NCI-H1436 treated with DMSO at 0.1 percent for 48 hours (cell line): ENCODE measurements at regions not wholly inside any gene's neighbourhood (a gene's known extent, or its start where the extent isn't known, plus 50 kb on each side); places are given as distances from the start of the nearest gene placed in this dataset.
"Not testable (repeated sequence)": the region's sequence is repeated elsewhere in the genome, so short reads cannot be mapped to it uniquely, and the experiment has no call there.

Experiments
- DNase-seq: peaks from one replicate; lab custom pipeline; 2025; lab: John Stamatoyannopoulos, UW

DNA sequence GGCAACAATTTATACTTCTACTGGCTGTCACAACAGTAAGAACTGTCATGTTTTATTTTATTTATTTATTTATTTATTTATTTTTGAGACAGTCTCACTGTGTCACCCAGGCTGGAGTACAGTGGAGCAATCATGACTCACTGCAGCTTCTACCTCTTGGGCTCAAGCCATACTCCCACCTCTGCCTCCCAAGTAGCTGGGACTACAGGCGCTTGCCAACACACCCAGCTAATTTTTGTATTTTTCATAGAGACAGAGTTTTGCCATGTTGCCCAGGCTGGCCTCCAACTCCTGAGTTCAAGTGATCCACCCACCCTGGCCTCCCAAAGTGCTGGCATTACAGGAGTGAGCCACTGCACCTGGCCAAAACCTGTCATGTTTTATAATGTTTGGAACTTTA lies 255.1 kb upstream of the DUSP10 start:
- not testable (repeated sequence) for DNase-seq

DNA sequence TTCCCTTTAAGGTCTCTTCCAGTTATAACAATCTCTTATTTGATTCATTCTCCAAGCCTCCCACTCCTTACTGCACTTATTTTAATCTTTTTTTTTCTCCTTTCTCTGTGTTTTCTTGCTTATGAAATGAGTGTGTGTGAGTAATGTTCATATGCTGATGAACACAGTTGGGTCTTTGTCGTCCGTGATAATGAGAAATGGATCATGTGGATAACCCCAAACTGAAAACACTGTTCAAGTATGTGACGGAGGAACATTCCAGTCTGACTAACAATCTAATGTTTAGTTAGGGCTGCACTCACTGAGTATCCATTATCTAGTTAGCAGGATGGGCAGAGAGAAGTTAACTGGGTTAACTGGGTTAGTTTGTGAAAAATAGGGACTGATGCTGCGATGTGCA lies 253.1 kb upstream of the DUSP10 start:
- no peak for DNase-seq

DNA sequence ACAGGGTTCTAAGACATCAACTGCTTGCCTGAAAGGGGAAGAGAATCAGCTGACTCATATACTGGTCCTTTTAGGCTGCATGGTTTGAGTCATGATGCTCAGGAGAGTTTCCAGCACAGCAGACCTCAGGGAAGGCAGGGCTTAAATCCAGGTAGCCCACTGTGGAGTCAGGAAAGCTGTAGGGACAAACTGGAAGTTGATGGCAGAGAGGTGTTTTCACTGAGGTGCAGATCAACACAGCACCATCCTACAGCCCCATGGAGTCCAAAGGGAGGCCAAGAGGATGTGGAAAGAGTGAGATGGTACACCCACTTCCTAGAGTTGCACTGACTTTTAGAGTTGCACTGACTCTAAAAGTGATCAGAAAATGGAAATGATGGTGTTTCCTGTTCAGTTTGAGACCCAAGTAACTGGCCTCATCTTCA lies 252.4 kb upstream of the DUSP10 start:
- DNase-seq, result no peak

DNA sequence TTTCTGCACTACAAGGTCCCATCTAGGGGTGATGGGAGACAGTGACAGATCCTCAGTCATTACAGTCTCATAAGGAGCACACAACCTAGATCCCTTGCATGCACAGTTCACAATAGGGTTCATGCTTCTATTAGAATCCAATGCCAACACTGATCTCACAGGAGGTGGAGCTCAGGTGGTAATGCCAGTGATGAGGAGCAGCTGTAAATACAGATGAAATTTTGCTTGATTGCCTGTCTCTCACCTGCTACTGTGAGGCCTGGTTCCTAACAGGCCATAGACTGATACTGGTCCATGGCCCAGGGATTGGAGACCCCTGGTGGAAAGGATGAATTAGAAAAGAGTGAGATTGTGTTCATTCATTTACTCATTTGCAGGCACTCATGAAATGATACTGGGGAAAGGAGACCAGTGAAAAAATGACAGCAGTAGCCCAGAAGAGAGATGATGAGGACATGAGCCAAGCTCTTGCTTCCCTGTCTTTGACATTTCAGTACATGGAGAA lies 251.6 kb upstream of the DUSP10 start:
- DNase-seq, result no peak

DNA sequence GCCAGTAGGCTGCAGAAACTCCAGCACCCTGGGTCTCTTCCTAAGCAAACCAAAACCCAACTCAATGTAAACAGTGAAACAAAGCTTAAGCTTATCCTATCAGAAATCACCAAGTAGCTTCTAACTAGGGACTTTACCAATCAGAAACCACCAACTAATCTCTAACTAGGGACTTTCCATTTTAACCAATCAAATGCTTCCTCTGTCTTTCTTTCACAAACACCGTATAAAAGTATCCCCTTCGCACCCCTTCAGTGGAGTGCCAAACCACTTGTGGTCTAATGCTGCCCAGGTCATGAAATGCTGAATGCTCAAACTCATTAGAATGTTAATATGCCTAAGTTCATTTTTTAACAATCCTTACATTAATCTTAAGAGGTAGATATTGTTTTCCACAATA lies 250.5 kb upstream of the DUSP10 start:
- no peak for DNase-seq

DNA sequence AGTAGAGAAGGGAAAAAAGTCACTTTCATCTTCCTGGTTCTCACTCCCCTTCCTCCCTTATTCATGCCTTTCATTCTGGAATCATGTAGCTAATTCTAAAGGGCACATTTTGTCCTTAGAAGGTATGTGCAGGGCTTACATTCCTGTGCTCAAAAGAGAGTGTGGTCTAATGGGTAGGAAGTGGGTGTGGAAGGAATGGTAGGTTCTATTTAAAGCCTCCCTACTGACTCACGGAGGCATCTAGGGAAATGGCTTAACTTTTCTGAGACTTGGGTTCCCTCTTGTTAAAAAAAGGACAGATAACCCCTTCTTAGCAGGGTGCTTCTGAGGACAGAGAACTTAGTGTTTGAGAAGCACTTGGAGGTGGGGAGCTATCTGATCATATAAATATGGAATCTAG lies 249.3 kb upstream of the DUSP10 start:
- no peak for DNase-seq

DNA sequence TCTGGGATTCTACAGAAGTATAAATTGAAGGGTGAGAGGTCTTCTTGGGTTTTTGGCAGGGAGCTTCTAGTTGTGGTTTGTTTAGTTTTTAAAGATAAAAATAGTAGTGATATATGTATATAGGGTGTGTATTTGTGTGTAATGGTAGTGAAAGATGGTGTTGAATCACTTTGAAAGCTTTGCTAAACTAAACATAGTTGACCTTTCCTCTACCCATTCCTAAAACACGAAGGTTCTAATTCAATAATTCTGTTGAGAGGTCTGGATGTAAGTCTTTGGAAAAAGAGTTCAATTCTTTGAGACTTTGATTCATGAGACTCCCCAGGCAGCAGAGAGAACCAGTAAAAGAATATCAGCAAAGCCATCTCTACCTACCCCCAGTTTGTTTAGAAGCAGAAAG lies 247.9 kb upstream of the DUSP10 start:
- DNase-seq, result no peak

DNA sequence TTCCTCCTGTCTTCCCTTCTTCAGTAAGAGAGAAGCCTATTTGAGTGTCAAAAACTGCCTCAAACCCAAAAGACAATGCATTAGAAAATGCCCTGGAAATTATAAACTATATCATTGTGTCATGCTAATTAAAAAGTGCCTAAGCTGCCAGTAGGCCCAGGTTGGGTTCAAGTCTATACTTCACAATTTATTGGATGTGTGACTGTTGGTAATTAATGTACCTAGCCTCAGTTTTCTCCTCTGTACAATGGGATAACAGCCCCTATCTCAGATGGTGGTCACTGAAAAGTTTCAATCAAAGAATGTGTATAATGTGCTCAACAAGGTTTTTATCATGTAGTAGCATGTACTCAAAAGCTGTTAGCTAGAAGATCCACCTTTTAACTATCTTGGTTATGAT lies 246.9 kb upstream of the DUSP10 start:
- DNase-seq, result no peak

DNA sequence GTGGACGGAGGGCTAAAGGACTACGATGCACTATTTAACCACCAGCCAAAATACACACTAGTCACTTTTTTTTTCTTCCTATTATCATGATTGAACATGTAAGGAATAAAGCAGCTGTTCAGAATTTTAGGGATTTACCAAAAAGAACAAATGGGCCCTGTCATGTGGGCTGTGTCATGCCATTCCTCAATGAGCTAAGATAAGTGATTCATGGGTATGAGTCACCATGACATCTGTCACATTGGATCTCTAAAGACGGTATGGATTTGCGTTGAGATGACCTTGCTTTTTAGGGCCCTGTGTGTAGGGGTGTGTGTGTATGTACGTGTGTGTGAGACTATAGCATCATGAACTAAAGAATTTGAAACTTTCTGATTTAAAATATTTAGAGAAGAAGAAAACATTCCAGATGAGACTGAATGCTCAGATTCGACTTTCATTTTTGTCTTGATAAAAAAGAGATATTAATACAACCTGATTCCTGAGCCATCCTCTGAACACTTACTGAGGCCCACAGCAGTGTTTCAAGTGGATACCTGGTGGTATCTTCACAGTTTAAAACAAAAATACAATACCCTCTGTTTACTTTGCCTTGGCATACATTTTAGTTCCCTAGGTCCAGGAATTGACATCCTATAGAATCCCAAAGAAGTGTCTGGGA lies 246.1 kb upstream of the DUSP10 start:
- DNase-seq, result no peak

DNA sequence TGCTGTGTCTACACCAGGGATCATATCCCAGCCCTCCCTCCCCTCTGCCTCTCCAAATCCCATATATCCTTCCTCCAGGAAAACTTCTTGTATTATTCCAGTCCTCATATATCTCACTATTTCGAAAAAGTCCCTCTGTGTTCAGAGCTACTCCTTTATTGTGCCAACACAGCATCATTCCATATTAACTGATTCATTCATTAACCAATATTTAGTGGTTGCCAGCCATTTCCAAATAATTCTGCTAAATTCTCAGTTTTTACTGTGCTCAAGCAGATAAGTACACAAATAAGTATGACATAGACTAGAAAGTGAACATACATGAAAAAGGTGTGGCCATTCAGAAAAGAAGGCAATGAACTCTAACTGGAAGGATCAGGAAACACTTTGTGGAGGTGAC lies 241.6 kb upstream of the DUSP10 start:
- no peak for DNase-seq

DNA sequence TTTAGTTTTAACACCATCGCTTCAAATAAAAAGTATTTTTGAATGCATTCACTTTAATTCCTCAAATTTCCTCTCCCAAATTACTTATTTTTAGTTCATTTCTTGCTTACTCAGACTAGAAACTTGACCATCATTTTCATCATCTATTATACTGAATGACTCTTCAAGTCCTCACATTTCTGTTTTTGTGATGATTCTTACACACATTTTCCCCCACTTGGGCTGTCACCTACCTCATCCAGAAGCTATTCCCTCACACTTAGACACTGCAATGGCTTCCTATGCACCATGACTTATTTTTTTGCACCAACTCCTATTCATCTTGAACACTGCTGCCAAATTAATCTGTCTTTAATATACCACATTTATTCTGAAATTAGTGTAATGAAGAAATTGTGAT lies 239.6 kb upstream of the DUSP10 start:
- DNase-seq, result no peak

DNA sequence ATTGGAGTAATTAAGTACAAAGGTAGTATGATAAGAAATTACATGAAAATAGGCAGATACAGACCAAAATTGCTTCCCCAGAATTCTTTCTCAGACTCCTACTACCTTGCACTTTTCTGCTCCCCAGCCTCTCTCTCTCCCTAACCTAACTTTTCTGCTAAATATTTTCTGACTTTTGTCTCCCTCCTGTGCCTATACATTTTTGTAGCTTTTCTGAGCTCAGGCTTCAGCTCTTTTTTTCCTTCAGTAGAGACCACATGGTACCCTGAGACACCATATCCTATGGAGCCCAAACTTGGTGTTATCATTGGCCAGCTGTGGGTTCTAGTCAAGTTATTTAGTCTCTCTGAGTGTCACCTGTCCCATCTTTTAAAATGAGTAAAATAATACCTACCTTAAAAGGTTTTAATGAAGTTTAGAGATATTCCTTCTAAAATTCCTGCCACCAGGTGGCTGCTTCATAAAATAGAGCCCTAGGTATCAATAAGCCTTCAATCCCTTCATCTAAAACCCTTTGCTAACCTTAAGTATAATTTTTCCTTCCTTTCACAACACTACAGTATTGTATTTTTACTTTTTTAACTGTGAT lies 237.6 kb upstream of the DUSP10 start:
- DNase-seq, result no peak

DNA sequence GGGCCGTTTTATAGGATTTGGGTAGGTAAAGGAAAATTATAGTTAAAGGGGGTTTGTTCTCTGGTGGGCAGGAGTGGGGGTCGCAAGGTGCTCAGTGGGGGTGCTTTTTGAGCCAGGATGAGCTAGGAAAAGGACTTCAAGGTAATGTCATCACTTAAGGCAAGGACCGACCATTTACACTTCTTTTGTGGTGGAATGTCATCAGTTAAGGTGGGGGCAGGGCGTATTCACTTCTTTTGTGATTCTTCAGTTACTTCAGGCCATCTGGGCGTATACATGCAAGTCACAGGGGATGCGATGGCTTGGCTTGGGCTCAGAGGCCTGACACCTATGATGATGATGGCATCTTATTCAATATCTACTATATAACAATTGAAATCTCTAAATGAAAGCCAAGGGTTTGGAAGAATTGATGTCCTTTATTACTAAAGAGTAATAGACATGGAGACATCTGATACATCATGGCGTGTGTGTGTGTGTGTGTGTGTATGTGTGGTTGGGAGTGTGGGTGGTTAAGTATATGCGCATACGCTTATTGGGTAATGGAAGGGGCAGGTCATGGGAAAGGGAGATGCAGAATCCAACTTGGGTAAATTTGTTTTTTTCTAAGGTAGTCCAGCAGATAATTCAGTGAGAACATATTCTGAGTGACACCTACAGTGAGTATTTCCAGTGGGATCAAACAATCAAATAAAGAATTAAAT lies 236.9 kb upstream of the DUSP10 start:
- DNase-seq, result not testable (repeated sequence)

DNA sequence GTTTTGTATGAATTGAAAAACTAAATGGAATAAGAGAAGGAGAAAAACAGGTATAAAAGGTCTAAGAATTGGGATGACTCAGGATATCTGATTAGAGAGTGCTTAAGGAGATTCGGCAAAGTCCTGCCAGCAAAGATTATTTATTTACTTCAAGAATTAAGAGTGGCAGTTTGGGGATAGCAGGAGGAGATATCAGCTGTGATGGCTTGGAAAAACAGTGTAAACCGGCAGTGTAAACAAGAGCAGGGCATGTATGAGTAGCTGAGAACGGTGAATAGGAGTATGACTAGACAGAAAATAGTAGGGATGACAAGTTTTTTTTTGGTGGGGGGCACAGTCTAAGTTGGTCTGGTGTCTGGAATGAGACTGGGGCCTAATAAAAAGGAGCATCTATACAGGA lies 231.9 kb upstream of the DUSP10 start:
- DNase-seq, result not testable (repeated sequence)

DNA sequence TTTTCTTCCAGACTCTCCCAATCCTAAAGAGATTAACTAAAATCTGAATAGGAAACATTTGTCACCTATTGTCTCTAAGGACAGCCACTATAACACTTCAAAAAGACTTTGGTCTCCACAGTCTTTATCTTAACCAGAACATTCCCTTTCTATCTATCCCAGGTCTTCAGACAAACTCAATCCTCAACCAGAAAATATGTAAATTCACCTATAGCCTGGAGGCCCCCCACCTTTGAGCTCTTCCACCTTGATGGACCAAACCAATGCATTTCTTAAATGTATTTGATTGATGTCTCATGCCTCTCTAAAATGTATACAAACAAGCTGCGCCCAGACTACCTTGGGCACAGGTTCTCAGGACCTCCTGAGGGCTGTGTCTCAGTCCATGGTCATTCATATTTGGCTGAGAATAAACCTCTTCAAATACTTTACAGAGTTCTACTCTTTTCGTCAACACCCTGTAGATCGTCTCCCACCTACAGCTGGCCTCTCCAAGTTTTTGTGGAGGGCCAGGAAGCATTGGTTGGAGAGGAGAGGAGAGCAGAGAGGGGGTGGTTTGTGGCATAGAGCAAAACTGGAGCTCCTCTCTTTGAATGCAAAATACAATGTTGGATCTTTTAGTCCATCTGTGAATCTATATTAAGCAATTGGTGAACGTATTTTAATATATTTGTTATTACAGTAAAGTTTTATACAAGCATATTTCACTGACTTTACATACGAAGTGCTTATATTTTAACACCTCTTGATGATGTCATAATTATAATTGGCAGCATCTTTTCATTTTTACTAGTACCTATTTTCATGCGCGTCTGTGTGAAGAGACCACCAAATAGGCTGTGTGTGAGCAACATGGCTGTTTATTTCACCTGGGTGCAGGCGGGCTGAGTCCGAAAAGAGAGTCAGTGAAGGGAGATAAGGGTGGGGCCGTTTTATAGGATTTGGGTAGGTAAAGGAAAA lies 230.7 kb upstream of the DUSP10 start:
- no peak for DNase-seq

DNA sequence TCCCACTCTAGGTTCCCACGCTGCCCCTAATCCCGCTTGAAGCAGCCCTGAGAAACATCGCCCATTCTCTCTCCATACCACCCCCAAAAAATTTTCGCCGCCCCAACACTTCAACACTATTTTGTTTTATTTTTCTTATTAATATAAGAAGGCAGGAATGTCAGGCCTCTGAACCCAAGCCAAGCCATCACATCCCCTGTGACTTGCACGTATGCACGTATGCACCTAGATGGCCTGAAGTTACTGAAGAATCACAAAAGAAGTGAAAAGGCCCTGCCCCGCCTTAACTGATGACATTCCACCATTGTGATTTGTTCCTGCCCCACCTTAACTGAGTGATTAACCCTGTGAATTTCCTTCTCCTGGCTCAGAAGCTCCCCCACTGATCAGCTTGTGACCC lies 229.1 kb upstream of the DUSP10 start:
- not testable (repeated sequence) for DNase-seq

DNA sequence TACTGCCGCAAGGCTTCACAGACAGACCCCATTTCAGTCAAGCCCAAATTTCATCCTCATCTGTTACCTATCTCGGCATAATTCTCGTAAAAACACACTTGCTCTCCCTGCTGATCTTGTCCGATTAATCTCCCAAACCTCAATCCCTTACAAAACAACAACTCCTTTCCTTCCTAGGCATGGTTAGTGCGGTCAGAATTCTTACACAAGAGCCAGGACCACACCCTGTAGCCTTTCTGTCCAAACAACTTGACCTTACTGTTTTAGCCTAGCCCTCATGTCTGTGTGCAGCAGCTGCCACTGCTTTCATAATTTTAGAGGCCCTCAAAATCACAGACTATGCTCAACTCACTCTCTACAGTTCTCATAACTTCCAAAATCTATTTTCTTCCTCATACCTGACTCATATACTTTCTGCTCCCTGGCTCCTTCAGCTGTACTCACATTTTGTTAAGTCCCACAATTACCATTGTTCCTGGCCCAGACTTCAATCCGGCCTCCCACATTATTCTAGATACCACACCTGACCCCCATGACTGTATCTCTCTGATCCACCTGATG lies 227.5 kb upstream of the DUSP10 start:
- DNase-seq, result not testable (repeated sequence)

DNA sequence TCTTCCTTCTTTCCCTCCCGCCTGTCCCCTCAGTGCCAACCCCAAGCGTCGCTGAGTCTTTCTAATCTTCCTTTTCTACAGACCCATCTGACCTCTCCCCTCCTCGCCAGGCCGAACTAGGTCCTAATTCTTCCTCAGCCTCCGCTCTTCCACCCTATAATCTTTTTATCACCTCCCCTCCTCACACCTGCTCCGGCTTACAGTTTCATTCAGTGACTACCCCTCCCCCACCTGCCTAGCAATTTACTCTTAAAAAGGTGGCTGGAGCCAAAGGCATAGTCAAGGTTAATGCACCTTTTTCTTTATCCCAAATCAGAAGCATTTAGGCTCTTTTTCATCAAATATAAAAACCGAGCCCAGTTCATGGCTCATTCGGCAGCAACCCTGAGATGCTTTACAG lies 225.6 kb upstream of the DUSP10 start:
- DNase-seq, result not testable (repeated sequence)

DNA sequence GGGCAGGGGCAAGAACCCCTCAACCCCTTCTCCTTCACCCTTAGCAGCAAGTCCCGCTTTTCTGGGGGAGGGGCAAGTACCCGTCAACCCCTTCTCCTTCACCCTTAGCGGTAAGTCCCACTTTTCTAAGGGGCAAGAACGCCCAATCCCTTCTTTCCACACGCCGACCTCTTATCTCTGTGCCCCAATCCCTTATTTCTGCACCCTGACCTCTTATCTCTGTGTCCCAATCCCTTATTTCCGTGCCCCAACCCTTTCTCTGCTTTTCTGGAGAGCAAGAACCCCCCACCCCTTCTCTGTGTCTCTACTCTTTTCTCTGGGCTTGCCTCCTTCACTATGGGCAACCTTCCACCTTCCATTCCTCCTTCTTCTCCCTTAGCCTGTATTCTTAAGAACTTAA lies 225.0 kb upstream of the DUSP10 start:
- not testable (repeated sequence) for DNase-seq

DNA sequence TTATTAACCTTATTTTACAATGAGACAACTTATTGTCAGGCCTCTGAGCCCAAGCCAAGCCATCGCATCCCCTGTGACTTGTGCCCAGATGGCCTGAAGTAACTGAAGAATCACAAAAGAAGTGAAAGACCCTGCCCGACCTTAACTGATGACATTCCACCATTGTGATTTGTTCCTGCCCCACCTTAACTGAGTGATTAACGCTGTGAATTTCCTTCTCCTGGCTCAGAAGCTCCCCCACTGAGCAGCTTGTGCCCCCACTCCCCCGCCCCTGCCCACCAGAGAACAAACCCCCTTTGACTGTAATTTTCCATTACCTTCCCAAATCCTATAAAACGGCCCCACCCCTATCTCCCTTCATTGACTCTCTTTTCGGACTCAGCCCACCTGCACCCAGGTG lies 224.0 kb upstream of the DUSP10 start:
- not testable (repeated sequence) for DNase-seq

DNA sequence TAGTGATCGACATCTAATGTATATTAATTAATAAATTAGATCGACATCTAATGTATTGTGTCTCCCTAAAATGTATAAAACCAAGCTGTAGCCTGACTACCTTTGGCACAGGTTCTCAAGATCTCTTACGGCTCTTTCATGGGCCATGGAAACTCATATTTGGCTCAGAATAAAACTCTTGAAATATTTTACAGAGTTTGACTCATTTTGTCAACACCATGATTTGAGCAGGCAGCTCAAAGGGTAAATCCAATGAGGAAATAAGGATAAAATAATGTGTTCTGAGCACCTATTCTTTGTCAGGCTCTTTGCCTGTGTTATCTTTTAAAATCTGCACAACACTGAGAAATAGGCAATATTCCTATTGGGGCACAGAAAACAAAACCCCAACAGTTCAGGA lies 223.4 kb upstream of the DUSP10 start:
- no peak for DNase-seq

DNA sequence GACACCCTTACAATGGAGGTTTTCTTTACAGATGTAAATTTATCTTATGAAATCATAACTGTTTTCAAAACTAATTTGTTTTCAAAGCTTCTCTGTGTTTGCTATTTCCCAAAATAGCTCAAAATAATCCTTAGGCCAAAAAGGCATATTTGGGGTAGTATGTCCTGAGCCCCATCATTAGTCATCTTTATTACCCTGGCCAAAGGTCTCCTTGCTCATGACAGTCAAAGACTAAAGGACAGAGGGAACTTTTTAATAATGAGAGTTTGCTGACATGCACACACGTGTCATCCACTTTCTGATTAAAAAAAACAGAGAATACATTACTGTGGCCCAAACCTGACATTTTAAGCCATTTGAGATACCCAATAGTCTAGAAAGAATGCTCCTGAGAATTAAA lies 221.9 kb upstream of the DUSP10 start:
- DNase-seq, result no peak
